Suprapubic skin (tissue), 4 donors: ENCODE measurements at regions not wholly inside any gene's neighbourhood (a gene's known extent, or its start where the extent isn't known, plus 50 kb on each side); places are given as distances from the start of the nearest gene placed in this dataset.

Experiments
- DNase-seq, 2 donors: peaks; one replicate each; pipeline ENCODE4 v3.0.0-alpha.2; 2019; ENCODE audit warnings: low spot score in 2 of 2
- H3K27ac ChIP-seq: fragments of 200-600 bp; sonication (generic); one replicate; pipeline ENCODE4 v1.5.1; 2019
- H3K27me3 ChIP-seq: fragments of 200-600 bp; sonication (generic); one replicate; pipeline ENCODE4 v1.5.1; 2019
- H3K36me3 ChIP-seq: fragments of 200-600 bp; sonication (generic); one replicate; pipeline ENCODE4 v1.5.1; 2019
- H3K4me1 ChIP-seq: fragments of 200-600 bp; sonication (generic); one replicate; pipeline ENCODE4 v1.5.1; 2019
- H3K4me3 ChIP-seq: fragments of 200-600 bp; sonication (generic); one replicate; pipeline ENCODE4 v1.5.1; 2019; ENCODE audit warnings: mild to moderate bottlenecking
- H3K9me3 ChIP-seq: fragments of 200-600 bp; sonication (generic); one replicate; pipeline ENCODE4 v1.5.1; 2019
- EP300 ChIP-seq: sonication (generic); formaldehyde crosslinking; IDR thresholded peaks from one replicate; pipeline ENCODE4 v1.6.1; 2017; ENCODE audit warnings: antibody characterized with exemption
- POLR2A ChIP-seq, 2 donors: fragments of 450-650 bp; IDR thresholded peaks; one replicate each; pipeline ENCODE4 v1.6.1; 2017; ENCODE audit warnings: antibody characterized with exemption in 2 of 2, mild to moderate bottlenecking in 2 of 2, moderate library complexity in 2 of 2
- POLR2AphosphoS5 ChIP-seq, 3 donors: sonication (generic); formaldehyde crosslinking; IDR thresholded peaks; one replicate each; pipeline ENCODE4 v1.6.1; 2017; ENCODE audit warnings: antibody characterized with exemption in 3 of 3
- WGBS: methylation state at CpG from one replicate; pipeline ENCODE4 v1.1.5; 2018; 5-methylcytosine and 5-hydroxymethylcytosine counted together
- TF ChIP-seq, protein P1 (sequence below), 2 donors: fragments of 200-600 bp in 1 of 2; fragments of 450-650 bp in 1 of 2; sonication (generic) in 1 of 2; IDR thresholded peaks; one replicate each; pipeline ENCODE4 v1.5.1; 2016 to 2019; ENCODE audit warnings: antibody characterized with exemption in 2 of 2, mild to moderate bottlenecking in 1 of 2, moderate library complexity in 1 of 2

GRCh38 chr2:121826036-121826435, 70.6 kb downstream of the TSN start:
- no peak for DNase-seq
- H3K27me3 ChIP-seq, result no peaks in the 10 kb centered on the region
- no peaks in the 10 kb centered on the region for H3K4me1 ChIP-seq
- no peak overlapping the region for H3K4me3 ChIP-seq
- TF ChIP-seq EP300, result no peak
- TF ChIP-seq, protein P1, sequence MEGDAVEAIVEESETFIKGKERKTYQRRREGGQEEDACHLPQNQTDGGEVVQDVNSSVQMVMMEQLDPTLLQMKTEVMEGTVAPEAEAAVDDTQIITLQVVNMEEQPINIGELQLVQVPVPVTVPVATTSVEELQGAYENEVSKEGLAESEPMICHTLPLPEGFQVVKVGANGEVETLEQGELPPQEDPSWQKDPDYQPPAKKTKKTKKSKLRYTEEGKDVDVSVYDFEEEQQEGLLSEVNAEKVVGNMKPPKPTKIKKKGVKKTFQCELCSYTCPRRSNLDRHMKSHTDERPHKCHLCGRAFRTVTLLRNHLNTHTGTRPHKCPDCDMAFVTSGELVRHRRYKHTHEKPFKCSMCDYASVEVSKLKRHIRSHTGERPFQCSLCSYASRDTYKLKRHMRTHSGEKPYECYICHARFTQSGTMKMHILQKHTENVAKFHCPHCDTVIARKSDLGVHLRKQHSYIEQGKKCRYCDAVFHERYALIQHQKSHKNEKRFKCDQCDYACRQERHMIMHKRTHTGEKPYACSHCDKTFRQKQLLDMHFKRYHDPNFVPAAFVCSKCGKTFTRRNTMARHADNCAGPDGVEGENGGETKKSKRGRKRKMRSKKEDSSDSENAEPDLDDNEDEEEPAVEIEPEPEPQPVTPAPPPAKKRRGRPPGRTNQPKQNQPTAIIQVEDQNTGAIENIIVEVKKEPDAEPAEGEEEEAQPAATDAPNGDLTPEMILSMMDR (IDR thresholded peaks at IDR 0.05), result no peak
- no peak for TF ChIP-seq POLR2AphosphoS5 (IDR thresholded peaks at IDR 0.05)
- TF ChIP-seq POLR2A (IDR thresholded peaks at IDR 0.05), result no peak
- no peaks in the 10 kb centered on the region for H3K36me3 ChIP-seq
- no peak overlapping the region for H3K27ac ChIP-seq
- H3K9me3 ChIP-seq, result no peaks in the 10 kb centered on the region
- WGBS, result 59% methylated on average over 3 of the region's 3 CpGs

DNA sequence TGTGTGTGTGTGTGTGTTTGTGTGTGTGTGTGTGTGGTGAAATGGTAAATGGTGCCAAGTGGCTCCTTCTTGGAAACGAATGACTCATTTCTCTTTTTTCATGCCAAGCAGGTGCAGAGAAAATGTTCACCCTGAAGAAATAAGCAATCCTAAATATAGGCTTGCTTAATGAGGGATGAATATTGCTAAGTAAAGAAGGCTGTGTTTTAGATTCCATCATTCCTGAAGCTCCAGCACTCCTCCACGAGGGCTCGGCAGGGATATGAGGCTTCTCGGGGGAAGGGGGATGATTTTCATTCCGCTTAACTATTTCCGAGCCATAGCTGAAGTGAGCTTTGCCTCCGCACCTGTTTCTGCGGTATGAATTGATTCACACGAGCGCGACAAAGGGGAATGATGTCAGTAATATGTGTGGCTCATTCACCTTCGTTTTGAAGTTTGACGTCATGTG, 72.9 kb downstream of the TSN start:
- no peak for DNase-seq
- Histone ChIP-seq H3K9me3 (no peaks in the 10 kb centered on the region), H3K27me3 (no peaks in the 10 kb centered on the region), H3K27ac (no peak overlapping the region), H3K4me1 (peaks cover 9% of the 10 kb centered on the region), H3K4me3 (no peak overlapping the region), H3K36me3 (no peaks in the 10 kb centered on the region)
- WGBS, result 52% methylated on average over 13 of the region's 13 CpGs
- TF ChIP-seq POLR2AphosphoS5 (IDR thresholded peaks at IDR 0.05), result no peak
- no peak for TF ChIP-seq POLR2A (IDR thresholded peaks at IDR 0.05)
- no peak for TF ChIP-seq EP300
- TF ChIP-seq, protein P1 (IDR thresholded peaks at IDR 0.05), result no peak

GRCh38 chr2:121830809-121831208, 75.4 kb downstream of the TSN start:
- H3K9me3 ChIP-seq, result no peaks in the 10 kb centered on the region
- DNase-seq, result no peak

GRCh38 chr2:121831841-121832240, 76.4 kb downstream of the TSN start:
- Histone ChIP-seq H3K27ac (no peak overlapping the region), H3K27me3 (no peaks in the 10 kb centered on the region), H3K4me1 (peaks cover 9% of the 10 kb centered on the region), H3K36me3 (no peaks in the 10 kb centered on the region), H3K9me3 (no peaks in the 10 kb centered on the region), H3K4me3 (no peak overlapping the region)
- 33% methylated on average over 3 of the region's 9 CpGs for WGBS
- no peak for TF ChIP-seq POLR2AphosphoS5 (IDR thresholded peaks at IDR 0.05)
- TF ChIP-seq, protein P1 (IDR thresholded peaks at IDR 0.05), result no peak
- no peak for TF ChIP-seq EP300
- no peak for TF ChIP-seq POLR2A (IDR thresholded peaks at IDR 0.05)
- DNase-seq, result no peak

More at GRCh38 chr2:121830809-121831208, 75.4 kb downstream of the TSN start:
- Histone ChIP-seq H3K27me3 (no peaks in the 10 kb centered on the region), H3K4me3 (no peak overlapping the region), H3K4me1 (peaks cover 9% of the 10 kb centered on the region), H3K27ac (no peak overlapping the region), H3K36me3 (no peaks in the 10 kb centered on the region)
- TF ChIP-seq POLR2A (IDR thresholded peaks at IDR 0.05) (no peak), POLR2AphosphoS5 (IDR thresholded peaks at IDR 0.05) (no peak), EP300 (no peak)
- TF ChIP-seq, protein P1 (IDR thresholded peaks at IDR 0.05), result no peak
- 85% methylated on average over 1 of the region's 1 CpG for WGBS

GRCh38 chr2:121832412-121833357, 77.2 kb downstream of the TSN start:
- Histone ChIP-seq H3K9me3 (no peaks in the 10 kb centered on the region), H3K4me1 (peaks cover 9% of the 10 kb centered on the region), H3K27me3 (no peaks in the 10 kb centered on the region), H3K4me3 (no peak overlapping the region), H3K27ac (no peak overlapping the region), H3K36me3 (no peaks in the 10 kb centered on the region)
- whole genome bisulfite sequencing, result 83% methylated on average over 14 of the region's 14 CpGs
- no peak for DNase-seq
- TF ChIP-seq POLR2A (IDR thresholded peaks at IDR 0.05) (no peak), EP300 (no peak), POLR2AphosphoS5 (IDR thresholded peaks at IDR 0.05) (no peak)
- TF ChIP-seq, protein P1 (IDR thresholded peaks at IDR 0.05), result no peak
